Breast epithelium (tissue), 3 donors: ENCODE measurements at regions not wholly inside any gene's neighbourhood (a gene's known extent, or its start where the extent isn't known, plus 50 kb on each side); places are given as distances from the start of the nearest gene placed in this dataset.

Source experiments
- CTCF ChIP-seq, 3 donors: fragments of 450-650 bp; IDR thresholded peaks; one replicate each; pipeline ENCODE4 v1.5.1; 2016 to 2017; ENCODE audit warnings: antibody characterized with exemption in 3 of 3, mild to moderate bottlenecking in 3 of 3, moderate library complexity in 3 of 3
- POLR2AphosphoS5 ChIP-seq, 3 donors: sonication (generic); formaldehyde crosslinking; IDR thresholded peaks; one replicate each; pipeline ENCODE4 v1.6.1; 2017; ENCODE audit warnings: antibody characterized with exemption in 3 of 3

- TF ChIP-seq CTCF (IDR thresholded peaks at IDR 0.05), result no peak
- TF ChIP-seq POLR2AphosphoS5 (IDR thresholded peaks at IDR 0.05), result no peak
Measured at GRCh38 chr5:160929906-160930305, 77.9 kb upstream of the ATP10B start.
